K562 (cell line): ENCODE measurements at regions not wholly inside any gene's neighbourhood (a gene's known extent, or its start where the extent isn't known, plus 50 kb on each side); places are given as distances from the start of the nearest gene placed in this dataset.
A peak's percentile ranks its signal among the peaks of the same experiment; 100 is the strongest.

Experiments
- ATAC-seq: fragments of 200-7000 bp; cut with Tn5 transposase; 3 replicates; pipeline ENCODE4 v1.9.1; 2020; ENCODE audit warnings: moderate library complexity
- BruUV-seq: library from RNA; stranded (reverse); fragments of 400-500 nt; replicated peaks from 2 replicates; lab custom pipeline; 2021; lab: Mats Ljungman, UMichigan
- CTCF ChIA-PET: fragments of 300-600 bp; formaldehyde crosslinking; extraction: SDS; loops from one replicate; lab custom pipeline; 2021; ENCODE audit warnings: low intra/inter-chr PET ratio; lab: Yijun Ruan, JAX
- POLR2A ChIA-PET: fragments of 300-600, 350-650 bp; sonication (Branson Sonifier 250); formaldehyde crosslinking; extraction: SDS; loops from one replicate; lab custom pipeline; 2021; ENCODE audit warnings: antibody characterized with exemption, inconsistent platforms; lab: Yijun Ruan, JAX
- DNase-seq, 4 experiments: peaks; one replicate each; pipeline versions ENCODE4 v3.0.0 to v3.0.0-alpha.2; 2011 to 2018; ENCODE audit warnings: low spot score in 3 of 4, mixed read lengths in 3 of 4; ENCODE audit errors: extremely low read depth in 1 of 4
- FAIRE-seq: peaks from 2 replicates; lab custom pipeline; 2011; peaks lifted over from hg19 to GRCh38; lab: Jason Lieb, UNC
- H2AFZ ChIP-seq: 2 replicates; pipeline ENCODE4 v1.6.0; 2011; ENCODE audit warnings: low read depth, low read length, control low read depth, inconsistent platforms
- H3K27ac ChIP-seq: fragments of 200-600 bp; 3 replicates; pipeline ENCODE4 v1.8.0; 2011; ENCODE audit warnings: low read depth, mild to moderate bottlenecking, control low read depth, inconsistent platforms, low read length, moderate library complexity, mixed read lengths; ENCODE audit errors: extremely low read depth
- H3K27me3 ChIP-seq, 2 experiments: fragments of 300-600 bp in 1 of 2; 2 replicates in 1 of 2; 3 replicates in 1 of 2; pipeline versions ENCODE4 v1.6.0 to v1.8.0; 2011; ENCODE audit warnings: inconsistent platforms in 2 of 2, low read length in 2 of 2, mild to moderate bottlenecking in 1 of 2, mixed read lengths in 1 of 2, moderate library complexity in 1 of 2; ENCODE audit not compliant: control insufficient read depth in 2 of 2, insufficient read depth in 2 of 2
- H3K36me3 ChIP-seq: fragments of 300-600 bp; 3 replicates; pipeline ENCODE4 v1.8.0; 2011; ENCODE audit warnings: mild to moderate bottlenecking, low read length, inconsistent platforms; ENCODE audit not compliant: control insufficient read depth, insufficient read depth
- H3K4me1 ChIP-seq, 2 experiments: fragments of 200-600 bp in 1 of 2; replicated peaks in 1 of 2; 2 replicates in 1 of 2; 3 replicates in 1 of 2; pipeline versions ENCODE4 v1.5.1 to v1.8.0; 2011; ENCODE audit warnings: inconsistent platforms in 2 of 2, low read length in 2 of 2, mild to moderate bottlenecking in 1 of 2, mixed read lengths in 1 of 2, moderate library complexity in 1 of 2; ENCODE audit not compliant: control insufficient read depth in 2 of 2, insufficient read depth in 2 of 2
- H3K4me2 ChIP-seq: 2 replicates; pipeline ENCODE4 v1.6.1; 2011; ENCODE audit warnings: low read length, control low read depth, inconsistent platforms, mixed read lengths; ENCODE audit not compliant: insufficient read depth
- H3K4me3 ChIP-seq: fragments of 200-600 bp; sonication (generic), shearing (Covaris generic); 2 replicates; pipeline ENCODE4 v1.5.1; 2016; ENCODE audit warnings: control low read depth, inconsistent platforms
- H3K79me2 ChIP-seq: fragments of 200-600 bp; 3 replicates; pipeline ENCODE4 v1.8.0; 2011; ENCODE audit warnings: low read length, inconsistent platforms; ENCODE audit not compliant: control insufficient read depth, insufficient read depth
- H3K9ac ChIP-seq, 2 experiments: 2 replicates each; pipeline versions ENCODE4 v1.6.0 to v1.6.1; 2011; ENCODE audit warnings: low read depth in 2 of 2, low read length in 2 of 2, control low read depth in 1 of 2, inconsistent platforms in 1 of 2, mild to moderate bottlenecking in 1 of 2, mixed read lengths in 1 of 2; ENCODE audit not compliant: insufficient read depth in 1 of 2
- H3K9me1 ChIP-seq: one replicate; pipeline ENCODE4 v1.6.0; 2011; ENCODE audit warnings: inconsistent platforms, mild to moderate bottlenecking, low read length, moderate library complexity; ENCODE audit not compliant: control insufficient read depth, insufficient read depth
- H3K9me3 ChIP-seq: replicated peaks from 2 replicates; pipeline ENCODE4 v1.5.1; 2011; ENCODE audit warnings: low read depth, low read length, inconsistent platforms; ENCODE audit not compliant: control insufficient read depth, insufficient read depth
- H4K20me1 ChIP-seq: replicated peaks from 2 replicates; pipeline ENCODE4 v1.6.1; 2011; ENCODE audit warnings: low read length, inconsistent platforms, mixed read lengths; ENCODE audit not compliant: control insufficient read depth, insufficient read depth
- CUX1 ChIP-seq: fragments of 200-800 bp; sonication (Bioruptor generic); IDR thresholded peaks from 2 replicates; pipeline ENCODE4 v1.6.1; 2016; ENCODE audit warnings: missing genetic modification characterization, missing compliant biosample characterization
- DLX4 ChIP-seq: fragments of 250-450 bp; sonication (Bioruptor Pico); IDR thresholded peaks from 2 replicates; pipeline ENCODE4 v1.6.1; 2021; ENCODE audit warnings: mild to moderate bottlenecking
- KLF16 ChIP-seq: IDR thresholded peaks from 2 replicates; pipeline ENCODE4 v1.6.1; 2016; ENCODE audit warnings: antibody characterized with exemption
- MAFK ChIP-seq: IDR thresholded peaks from 2 replicates; pipeline ENCODE4 v1.6.1; 2011; ENCODE audit warnings: low read length, improper control_type of control experiment
- MAZ ChIP-seq, 2 experiments: fragments of 450-650 bp in 1 of 2; sonication (generic) in 1 of 2; formaldehyde crosslinking; IDR thresholded peaks in 1 of 2; conservative IDR thresholded peaks in 1 of 2; 2 replicates each; pipeline versions ENCODE4 v1.4.0 to v1.5.0; 2020; ENCODE audit warnings: mild to moderate bottlenecking in 1 of 2, missing genetic modification reagents in 1 of 2
- MECOM ChIP-seq: fragments of 250-450 bp; sonication (Bioruptor Pico); IDR thresholded peaks from 2 replicates; pipeline ENCODE4 v1.8.0; 2022; ENCODE audit warnings: inconsistent platforms
- MLX ChIP-seq, 2 experiments: fragments of 450-650 bp in 1 of 2; sonication (generic) in 1 of 2; formaldehyde crosslinking; conservative IDR thresholded peaks; 2 replicates each; pipeline versions ENCODE4 v1.4.0 to v1.8.1; 2020 to 2022; ENCODE audit warnings: mild to moderate bottlenecking in 1 of 2, missing genetic modification reagents in 1 of 2
- PURB ChIP-seq: sonication (generic); formaldehyde crosslinking; IDR thresholded peaks from 2 replicates; pipeline ENCODE4 v1.9.0; 2021; ENCODE audit warnings: low read depth, mild to moderate bottlenecking, missing genetic modification reagents
- RAD21 ChIP-seq, 2 experiments: fragments of 250-450 bp in 1 of 2; fragments of 450-650 bp in 1 of 2; sonication (Bioruptor Pico) in 1 of 2; formaldehyde crosslinking in 1 of 2; IDR thresholded peaks in 1 of 2; conservative IDR thresholded peaks in 1 of 2; 2 replicates each; pipeline versions ENCODE4 v1.4.0 to v1.8.0; 2020 to 2022; ENCODE audit warnings: mild to moderate bottlenecking in 2 of 2, moderate library complexity in 1 of 2
- RNF2 ChIP-seq: sonication (generic); IDR thresholded peaks from 2 replicates; pipeline ENCODE4 v1.6.1; 2016
- SMARCA5 ChIP-seq: fragments of 450-650 bp; IDR thresholded peaks from 2 replicates; pipeline ENCODE4 v1.6.1; 2016
- TRIM25 ChIP-seq: fragments of 450-650 bp; IDR thresholded peaks from 2 replicates; pipeline ENCODE4 v1.7.0; 2016; ENCODE audit warnings: borderline replicate concordance
- ZNF431 ChIP-seq: sonication (generic); formaldehyde crosslinking; IDR thresholded peaks from 2 replicates; pipeline ENCODE4 v1.8.0; 2022; ENCODE audit warnings: mild to moderate bottlenecking, missing genetic modification reagents
- WGBS: fragments of 100-300 bp; shearing (Covaris generic); methylation state at CpG from one replicate; pipeline ENCODE4 v1.1.6; 2016; ENCODE audit warnings: low coverage, mixed read lengths; ENCODE audit not compliant: insufficient coverage; ENCODE audit errors: missing lambda C conversion rate; 5-methylcytosine and 5-hydroxymethylcytosine counted together
- in situ Hi-C: fragments of 300-500 bp; cut with MboI; formaldehyde crosslinking; loops from 4 replicates; pipeline ENCODE4 v1.15.0; 2018; ENCODE audit warnings: inconsistent platforms, mixed read lengths
- intact Hi-C: fragments of 100-400 bp; cut with micrococcal nuclease; formaldehyde crosslinking; loops from 2 replicates; pipeline ENCODE4 v1.14.2; 2022

- no peaks in the 10 kb centered on the region for H3K9me1 ChIP-seq
- DNase-seq, result no peak
- no peak for FAIRE-seq
- no peak overlapping the region for H2AFZ ChIP-seq
- BruUV-seq, result no TSS peak
- intact Hi-C loops (no loop called here), in situ Hi-C loops (no loop called here)
- CTCF ChIA-PET, result no interaction called here
- WGBS, result 0% methylated on average over 3 of the region's 3 CpGs
- H3K9ac ChIP-seq, result no peak overlapping the region
- H3K27me3 ChIP-seq, result no peaks in the 10 kb centered on the region
- no peak overlapping the region for H3K4me3 ChIP-seq
- POLR2A ChIA-PET, result no interaction called here
- H4K20me1 ChIP-seq, result no peaks in the 10 kb centered on the region
- H3K36me3 ChIP-seq, result no peaks in the 10 kb centered on the region
- no peaks in the 10 kb centered on the region for H3K9me3 ChIP-seq
- no peaks in the 10 kb centered on the region for H3K4me1 ChIP-seq
- no peaks in the 10 kb centered on the region for H3K79me2 ChIP-seq
- no peak overlapping the region for H3K27ac ChIP-seq
- H3K4me2 ChIP-seq, result no peak overlapping the region
- ATAC-seq, result no peak
- no peak for TF ChIP-seq TRIM25
- no peak for TF ChIP-seq DLX4 (CRISPR knock-in tag)
- peak in 1 of 2 experiments; percentile 25; a peak in 1 of 4 replicates for TF ChIP-seq RAD21 (CRISPR knock-in tag; conservative IDR thresholded peaks at IDR 0.05 in 1 of 2, IDR thresholded peaks at IDR 0.05 in 1 of 2)
- no peak for TF ChIP-seq RNF2
- no peak for TF ChIP-seq MAZ (CRISPR knock-in tag; conservative IDR thresholded peaks at IDR 0.05 in 1 of 2, IDR thresholded peaks at IDR 0.05 in 1 of 2)
- no peak for TF ChIP-seq PURB (CRISPR knock-in tag)
- no peak for TF ChIP-seq KLF16
- no peak for TF ChIP-seq SMARCA5
- TF ChIP-seq MAFK, result no peak
- no peak for TF ChIP-seq MECOM (CRISPR knock-in tag)
- no peak for TF ChIP-seq MLX (CRISPR knock-in tag; conservative IDR thresholded peaks at IDR 0.05)
- no peak for TF ChIP-seq CUX1 (CRISPR knock-in tag)
- no peak for TF ChIP-seq ZNF431 (CRISPR knock-in tag)
Measured at GRCh38 chr6:63507096-63507495, 65.2 kb upstream of the LOC128125822 start.
